ENCODE measurements at regions not wholly inside any gene's neighbourhood (a gene's known extent, or its start where the extent isn't known, plus 50 kb on each side); places are given as distances from the start of the nearest gene placed in this dataset.
"Not testable (repeated sequence)": the region's sequence is repeated elsewhere in the genome, so short reads cannot be mapped to it uniquely, and the experiment has no call there.

DNA sequence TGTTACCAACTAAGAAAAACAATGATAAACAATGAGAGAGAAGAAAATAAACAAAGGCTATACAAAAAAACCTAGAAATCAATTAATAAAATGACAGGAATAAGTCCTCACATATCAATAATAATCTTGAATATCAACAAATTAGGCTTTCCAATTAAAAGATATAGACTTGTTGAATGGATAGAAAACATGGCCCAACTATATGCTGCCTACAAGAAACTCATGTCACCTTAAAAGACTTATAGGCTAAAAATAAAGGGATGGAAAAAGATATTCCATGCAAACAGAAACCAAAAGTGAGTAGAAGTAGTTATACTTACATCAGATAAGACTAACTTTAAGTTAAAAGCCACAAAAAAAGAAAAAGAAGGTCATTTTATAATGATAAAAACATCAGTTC lies 183.9 kb downstream of the MYRFL start:
- FAIRE-seq = no peak

- FAIRE-seq = no peak
Observed at GRCh38 chr12:70011353-70011752, 186.3 kb downstream of the MYRFL start.

GRCh38 chr12:70013016-70013415 lies 188.0 kb downstream of the MYRFL start:
- not testable (repeated sequence) for FAIRE-seq

DNA sequence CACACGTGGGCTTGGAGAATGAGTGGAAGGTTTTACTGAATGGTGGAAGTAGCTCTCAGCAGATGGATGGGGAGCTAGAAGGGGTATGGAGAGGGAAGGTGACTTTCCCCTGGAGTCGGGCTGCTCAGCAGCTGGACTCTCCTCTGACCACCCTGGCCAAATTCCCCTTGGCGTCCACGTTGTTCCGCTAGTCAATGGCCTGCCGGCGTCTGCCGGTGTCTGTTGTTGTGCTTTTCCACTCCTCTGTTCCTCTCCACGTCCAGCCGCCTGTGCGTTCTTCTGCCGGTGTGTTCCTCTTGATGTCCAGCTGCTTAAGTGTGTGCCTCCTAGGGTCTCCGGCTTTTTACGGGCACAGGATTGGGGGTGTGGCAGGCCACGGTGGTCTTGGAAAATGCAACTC lies 203.5 kb downstream of the MYRFL start:
- no peak for FAIRE-seq

DNA sequence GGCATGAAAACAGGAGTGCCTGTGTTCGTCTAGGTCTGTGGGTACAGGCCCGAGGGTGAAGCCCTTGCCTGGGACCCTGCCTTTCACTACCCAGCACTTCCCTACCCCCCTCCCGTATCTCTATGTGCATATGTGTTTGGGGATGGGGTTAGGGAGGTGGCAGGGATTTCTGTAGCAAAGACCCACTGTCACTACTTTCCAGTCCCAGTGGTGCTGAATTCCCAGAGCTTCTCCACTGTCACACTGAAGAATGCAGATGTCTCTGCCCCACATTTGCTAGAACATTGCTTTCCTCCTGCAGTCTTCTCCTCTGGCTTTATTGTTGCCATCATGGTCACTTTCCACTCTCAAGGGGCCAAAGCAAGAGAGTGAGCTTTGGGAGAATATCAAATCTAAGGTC lies 203.9 kb downstream of the MYRFL start:
- no peak for FAIRE-seq

GRCh38 chr12:70031046-70031445 lies 206.0 kb downstream of the MYRFL start:
- FAIRE-seq = no peak

- FAIRE-seq = no peak
Observed at GRCh38 chr12:70032076-70032475, 207.0 kb downstream of the MYRFL start.

DNA sequence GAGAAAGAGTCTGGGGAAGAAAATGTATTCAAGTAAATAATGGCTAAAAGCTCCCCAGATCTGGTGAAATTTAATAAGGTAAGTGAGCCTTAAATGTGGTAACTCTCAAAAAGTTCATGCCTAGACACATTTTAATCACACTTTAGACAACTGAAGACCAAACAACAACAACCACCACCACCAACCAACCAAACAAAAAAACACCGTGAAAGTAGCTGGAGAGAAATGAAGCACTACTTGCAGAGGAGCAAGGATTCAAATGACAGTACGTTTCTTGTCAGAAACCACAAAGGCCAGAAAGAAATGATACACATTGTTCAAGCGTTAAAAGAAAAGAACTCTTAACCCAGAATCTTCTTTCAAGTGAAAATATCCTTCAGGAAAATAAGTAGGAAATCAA lies 208.3 kb downstream of the MYRFL start:
- FAIRE-seq = no peak

GRCh38 chr12:70040141-70040540 lies 203.1 kb upstream of the CNOT2 start:
- FAIRE-seq = no peak

GRCh38 chr12:70042675-70043074 lies 200.6 kb upstream of the CNOT2 start:
- FAIRE-seq = no peak

GRCh38 chr12:70043490-70044138 lies 199.6 kb upstream of the CNOT2 start:
- FAIRE-seq = no peak

DNA sequence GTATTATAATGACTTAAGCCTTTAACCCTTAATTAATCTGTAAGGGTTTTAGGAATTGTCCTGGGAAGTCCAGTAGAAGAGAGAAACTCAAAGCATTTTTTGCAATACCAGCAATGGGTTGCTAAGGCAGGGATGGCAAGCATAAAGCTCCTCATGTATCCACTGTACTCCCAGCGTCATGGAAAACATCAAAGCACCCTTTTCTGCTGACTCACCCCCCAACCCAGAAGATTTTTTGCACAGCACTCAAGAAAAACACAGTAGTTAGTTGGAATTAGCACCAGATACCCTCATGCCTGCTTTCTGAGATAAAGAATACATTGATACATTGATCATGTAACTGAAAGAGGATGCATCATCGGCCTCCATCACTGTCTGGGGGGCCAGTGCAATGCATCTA lies 199.1 kb upstream of the CNOT2 start:
- FAIRE-seq = no peak

- FAIRE-seq = no peak
Observed at GRCh38 chr12:70045036-70045435, 198.2 kb upstream of the CNOT2 start.

- no peak for FAIRE-seq
Observed at GRCh38 chr12:70045514-70045913, 197.7 kb upstream of the CNOT2 start.

DNA sequence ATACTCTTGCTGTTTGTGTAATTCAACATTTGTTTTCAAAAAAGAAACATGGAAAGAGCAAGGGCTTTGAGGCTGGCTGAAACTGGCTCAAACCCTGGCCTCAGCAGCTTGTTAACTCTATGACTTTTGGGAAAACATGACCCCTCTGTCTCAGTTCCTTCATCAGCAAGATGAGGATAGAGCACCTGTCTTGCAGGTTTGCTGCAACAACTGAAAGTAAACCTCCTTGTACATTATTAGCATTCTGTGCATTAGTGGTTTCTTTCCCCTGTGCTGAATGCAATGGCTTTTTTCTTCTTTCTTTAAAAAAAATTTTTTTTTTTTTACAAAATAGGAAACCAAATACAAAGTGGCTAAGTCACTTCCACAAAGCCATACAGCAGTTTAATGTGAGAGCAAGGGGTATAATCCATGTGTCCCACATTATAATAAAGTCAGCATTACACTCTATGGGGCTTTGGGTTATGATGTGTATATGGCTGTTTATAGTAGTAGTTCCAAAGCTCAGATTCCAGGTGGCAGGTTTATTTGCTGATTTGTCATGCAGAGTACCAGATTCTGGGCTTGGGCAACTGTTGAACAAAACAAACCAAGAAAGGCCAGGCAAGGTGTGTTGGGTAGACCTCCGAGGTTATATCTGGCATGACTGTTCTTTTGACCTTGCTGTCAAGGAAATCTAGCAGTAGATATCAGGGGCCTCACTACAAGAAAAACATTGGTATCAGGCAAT lies 194.5 kb upstream of the CNOT2 start:
- no peak for FAIRE-seq

DNA sequence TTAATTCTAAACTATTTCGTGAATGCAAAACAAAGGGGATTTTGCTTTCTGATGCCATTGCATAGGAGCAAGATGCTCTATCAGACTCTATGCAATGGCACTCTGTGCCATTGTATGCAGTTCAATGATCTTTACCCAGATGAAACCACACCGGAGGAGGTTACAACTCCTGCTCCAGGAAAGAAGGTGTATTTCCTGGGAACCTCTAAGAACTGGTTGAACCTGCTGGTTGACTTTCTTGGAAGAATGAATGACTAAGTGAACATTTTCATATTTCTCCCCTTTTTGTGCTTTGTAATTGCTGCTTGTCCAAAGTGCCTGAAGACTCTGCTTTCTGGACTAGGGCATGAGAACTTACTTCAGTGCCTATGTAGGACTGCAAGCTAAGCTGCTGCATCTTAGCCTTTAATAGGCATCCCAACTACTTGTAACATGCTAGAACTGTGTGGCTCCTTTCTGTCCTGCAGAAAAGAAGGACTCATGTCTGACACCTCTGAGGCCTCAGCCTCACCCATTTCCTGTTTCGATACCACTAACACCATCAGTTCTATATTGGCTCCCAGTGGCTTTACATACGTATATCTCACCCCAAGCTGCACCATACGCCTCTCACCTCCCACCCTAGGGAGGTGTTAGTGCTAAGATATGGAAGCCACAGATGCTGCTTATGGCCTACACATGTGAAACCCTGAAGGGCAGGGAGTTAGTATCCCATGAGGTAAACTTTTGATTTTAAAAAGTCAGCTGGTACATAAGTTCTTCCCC lies 193.5 kb upstream of the CNOT2 start:
- no peak for FAIRE-seq

- FAIRE-seq = no peak
Observed at GRCh38 chr12:70052476-70052875, 190.8 kb upstream of the CNOT2 start.

DNA sequence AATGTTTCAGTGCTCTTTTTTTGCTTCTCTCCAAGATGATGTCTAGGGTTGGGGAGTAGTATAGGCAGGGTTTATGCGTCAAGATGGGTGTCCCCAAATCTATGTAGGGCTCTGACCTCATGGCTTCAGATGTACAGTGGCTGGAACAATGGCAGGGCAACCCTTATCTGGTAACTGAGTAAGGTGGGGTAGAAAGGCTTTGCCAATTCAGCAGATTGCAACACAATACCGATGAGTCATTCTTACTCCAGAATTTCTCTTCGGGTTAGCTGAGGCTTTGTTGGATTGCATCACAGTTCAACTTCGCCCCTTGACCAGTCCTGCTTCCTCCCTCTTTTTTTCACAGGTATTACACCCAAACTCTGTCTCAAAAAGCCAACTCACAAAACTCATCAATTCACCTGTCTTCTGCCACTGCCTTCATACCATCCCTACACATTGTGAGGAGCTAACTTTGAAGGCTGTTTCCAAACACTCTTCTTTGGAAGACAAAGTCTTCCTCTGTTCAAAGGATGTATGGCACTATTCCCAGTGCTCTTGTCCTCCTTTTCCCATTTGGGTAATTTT lies 190.2 kb upstream of the CNOT2 start:
- FAIRE-seq = no peak

DNA sequence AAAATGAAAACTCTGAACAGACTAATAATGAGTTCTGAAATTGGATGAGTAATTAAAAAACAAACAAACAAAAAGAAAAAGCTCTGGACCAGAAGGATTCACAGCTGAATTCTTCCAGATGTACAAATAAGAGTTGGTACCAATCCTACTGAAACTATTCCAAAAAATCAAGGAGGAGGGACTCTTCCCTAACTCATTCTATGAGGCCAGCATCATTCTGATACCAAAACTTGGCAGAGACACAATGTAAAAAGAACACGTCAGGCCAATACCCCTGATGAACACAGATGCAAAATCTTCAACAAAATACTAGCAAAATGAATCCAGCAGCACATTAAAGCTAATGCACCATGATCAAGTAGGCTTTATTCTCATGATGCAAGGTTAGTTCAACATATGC lies 183.9 kb upstream of the CNOT2 start:
- FAIRE-seq = no peak

GRCh38 chr12:70060634-70061033 lies 182.6 kb upstream of the CNOT2 start:
- no peak for FAIRE-seq

GRCh38 chr12:70068743-70069142 lies 174.5 kb upstream of the CNOT2 start:
- FAIRE-seq = no peak

- no peak for FAIRE-seq
Observed at GRCh38 chr12:70069221-70070105, 173.8 kb upstream of the CNOT2 start.
